ENCODE measurements at regions not wholly inside any gene's neighbourhood (a gene's known extent, or its start where the extent isn't known, plus 50 kb on each side); places are given as distances from the start of the nearest gene placed in this dataset.
"Not testable (repeated sequence)": the region's sequence is repeated elsewhere in the genome, so short reads cannot be mapped to it uniquely, and the experiment has no call there.

DNA sequence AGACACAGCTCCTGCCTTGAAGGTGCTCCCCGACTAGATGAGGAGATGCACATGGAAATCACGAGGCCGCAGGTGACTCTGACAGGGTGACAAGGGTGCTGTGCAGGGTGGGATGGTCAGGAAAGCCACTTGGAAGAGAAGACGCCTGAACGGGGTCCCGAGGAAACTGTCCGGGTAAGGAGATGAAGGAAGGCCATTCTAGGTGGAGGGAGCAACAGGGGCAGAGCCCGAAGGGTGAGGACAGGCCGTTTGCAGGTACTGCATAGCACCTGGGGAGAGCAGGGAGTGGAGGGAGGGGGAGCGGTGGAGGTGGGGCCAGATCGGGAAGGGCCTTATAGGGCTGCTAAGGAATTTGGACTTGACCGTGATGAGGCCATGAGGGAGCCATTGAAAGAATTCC, 105.6 kb upstream of the DLG1 start:
- ChIA-PET POLR2A (no interaction called here), CTCF (no interaction called here)
- Histone ChIP-seq H3K27ac (ENCODE audit: extremely low read depth, low read depth, low read length) (no peak overlapping the region), H3K36me3 (ENCODE audit: control insufficient read depth in 2 of 2, insufficient read depth in 1 of 2, low read length in 2 of 2) (no peaks in the 10 kb centered on the region), H3K9me3 (ENCODE audit: control insufficient read depth, insufficient read depth, low read depth, low read length) (no peaks in the 10 kb centered on the region), H3K4me1 (ENCODE audit: control insufficient read depth, insufficient read depth, low read length) (no peaks in the 10 kb centered on the region), H3K4me3 (ENCODE audit: low read depth, low read length) (no peak overlapping the region)
- no peak for TF ChIP-seq ZBTB1 (tag by site-specific recombination; IDR thresholded peaks at IDR 0.05)
- no peak for TF ChIP-seq ZNF350 (tag by site-specific recombination; IDR thresholded peaks at IDR 0.05)
- TF ChIP-seq OVOL3 (tag by site-specific recombination; IDR thresholded peaks at IDR 0.05), result no peak
- TF ChIP-seq, protein P1, sequence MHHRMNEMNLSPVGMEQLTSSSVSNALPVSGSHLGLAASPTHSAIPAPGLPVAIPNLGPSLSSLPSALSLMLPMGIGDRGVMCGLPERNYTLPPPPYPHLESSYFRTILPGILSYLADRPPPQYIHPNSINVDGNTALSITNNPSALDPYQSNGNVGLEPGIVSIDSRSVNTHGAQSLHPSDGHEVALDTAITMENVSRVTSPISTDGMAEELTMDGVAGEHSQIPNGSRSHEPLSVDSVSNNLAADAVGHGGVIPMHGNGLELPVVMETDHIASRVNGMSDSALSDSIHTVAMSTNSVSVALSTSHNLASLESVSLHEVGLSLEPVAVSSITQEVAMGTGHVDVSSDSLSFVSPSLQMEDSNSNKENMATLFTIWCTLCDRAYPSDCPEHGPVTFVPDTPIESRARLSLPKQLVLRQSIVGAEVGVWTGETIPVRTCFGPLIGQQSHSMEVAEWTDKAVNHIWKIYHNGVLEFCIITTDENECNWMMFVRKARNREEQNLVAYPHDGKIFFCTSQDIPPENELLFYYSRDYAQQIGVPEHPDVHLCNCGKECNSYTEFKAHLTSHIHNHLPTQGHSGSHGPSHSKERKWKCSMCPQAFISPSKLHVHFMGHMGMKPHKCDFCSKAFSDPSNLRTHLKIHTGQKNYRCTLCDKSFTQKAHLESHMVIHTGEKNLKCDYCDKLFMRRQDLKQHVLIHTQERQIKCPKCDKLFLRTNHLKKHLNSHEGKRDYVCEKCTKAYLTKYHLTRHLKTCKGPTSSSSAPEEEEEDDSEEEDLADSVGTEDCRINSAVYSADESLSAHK (tag by site-specific recombination; IDR thresholded peaks at IDR 0.05), result no peak
- no peak for TF ChIP-seq ZNF791 (tag by site-specific recombination; IDR thresholded peaks at IDR 0.05)
- TF ChIP-seq, protein P2, sequence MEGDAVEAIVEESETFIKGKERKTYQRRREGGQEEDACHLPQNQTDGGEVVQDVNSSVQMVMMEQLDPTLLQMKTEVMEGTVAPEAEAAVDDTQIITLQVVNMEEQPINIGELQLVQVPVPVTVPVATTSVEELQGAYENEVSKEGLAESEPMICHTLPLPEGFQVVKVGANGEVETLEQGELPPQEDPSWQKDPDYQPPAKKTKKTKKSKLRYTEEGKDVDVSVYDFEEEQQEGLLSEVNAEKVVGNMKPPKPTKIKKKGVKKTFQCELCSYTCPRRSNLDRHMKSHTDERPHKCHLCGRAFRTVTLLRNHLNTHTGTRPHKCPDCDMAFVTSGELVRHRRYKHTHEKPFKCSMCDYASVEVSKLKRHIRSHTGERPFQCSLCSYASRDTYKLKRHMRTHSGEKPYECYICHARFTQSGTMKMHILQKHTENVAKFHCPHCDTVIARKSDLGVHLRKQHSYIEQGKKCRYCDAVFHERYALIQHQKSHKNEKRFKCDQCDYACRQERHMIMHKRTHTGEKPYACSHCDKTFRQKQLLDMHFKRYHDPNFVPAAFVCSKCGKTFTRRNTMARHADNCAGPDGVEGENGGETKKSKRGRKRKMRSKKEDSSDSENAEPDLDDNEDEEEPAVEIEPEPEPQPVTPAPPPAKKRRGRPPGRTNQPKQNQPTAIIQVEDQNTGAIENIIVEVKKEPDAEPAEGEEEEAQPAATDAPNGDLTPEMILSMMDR (tag by site-specific recombination; IDR thresholded peaks at IDR 0.05), result no peak
- TF ChIP-seq ZNF221 (tag by site-specific recombination; IDR thresholded peaks at IDR 0.05; ENCODE audit: borderline replicate concordance), result no peak
- TF ChIP-seq ZNF776 (tag by site-specific recombination; IDR thresholded peaks at IDR 0.05; ENCODE audit: borderline replicate concordance), result no peak
- no peak for TF ChIP-seq ZNF677 (tag by site-specific recombination; IDR thresholded peaks at IDR 0.05)
- no peak for TF ChIP-seq ZNF175 (tag by site-specific recombination; IDR thresholded peaks at IDR 0.05)

DNA sequence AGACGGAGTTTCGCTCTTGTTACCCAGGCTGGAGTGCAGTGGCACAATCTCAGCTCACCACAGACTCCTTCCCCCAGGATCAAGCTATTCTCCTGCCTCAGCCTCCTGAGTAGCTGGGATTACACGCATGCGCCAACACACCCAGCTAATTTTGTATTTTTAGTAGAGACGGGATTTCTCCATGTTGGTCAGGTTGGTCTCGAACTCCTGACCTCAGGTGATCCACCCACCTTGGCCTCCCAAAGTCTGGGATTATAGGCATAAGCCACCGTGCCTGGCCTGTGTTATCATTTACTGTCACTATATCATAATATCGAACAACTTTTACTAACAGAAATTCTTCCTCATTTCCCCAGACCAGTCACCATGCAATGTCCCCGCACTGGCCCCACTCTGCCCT, 104.0 kb upstream of the DLG1 start:
- H3K4me3 ChIP-seq (ENCODE audit: low read depth, low read length); H3K27ac ChIP-seq (ENCODE audit: extremely low read depth, low read depth, low read length); H3K36me3 ChIP-seq (ENCODE audit: control insufficient read depth in 2 of 2, insufficient read depth in 1 of 2, low read length in 2 of 2); H3K4me1 ChIP-seq (ENCODE audit: control insufficient read depth, insufficient read depth, low read length); H3K9me3 ChIP-seq (ENCODE audit: control insufficient read depth, insufficient read depth, low read depth, low read length): not testable (repeated sequence)
- POLR2A ChIA-PET, result interaction anchor here (0.6 kb wide), 1 partner anchor 182 kb away, joined by 4 read pairs; no protein-coding TSS in a partner anchor
- CTCF ChIA-PET, result interaction anchor here (0.6 kb wide), 1 partner anchor 338 kb away, joined by 3 read pairs; no protein-coding TSS in a partner anchor

DNA sequence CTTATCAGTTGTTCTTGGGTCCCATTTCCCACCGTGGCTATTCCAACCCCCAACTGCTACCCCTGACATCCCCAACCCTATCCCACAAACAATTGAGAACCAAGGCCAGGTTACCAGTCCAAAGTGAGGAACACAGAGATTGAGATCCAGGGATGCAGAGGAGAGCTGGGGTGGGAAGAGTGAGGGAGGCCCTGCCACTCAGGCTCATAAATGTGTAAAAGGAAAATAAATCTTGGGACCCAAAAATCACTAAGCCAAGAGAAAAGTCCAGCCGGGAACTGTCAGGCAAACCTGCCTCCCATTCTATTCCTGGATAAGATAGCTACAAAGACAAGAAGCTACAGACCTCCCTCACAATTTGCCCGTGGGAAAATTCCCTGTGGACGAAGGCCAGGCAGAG, 101.1 kb upstream of the DLG1 start:
- POLR2A ChIA-PET, result no interaction called here

More for the DNA sequence above, 101.1 kb upstream of the DLG1 start:
- Histone ChIP-seq H3K4me3 (ENCODE audit: low read depth, low read length) (no peak overlapping the region), H3K9me3 (ENCODE audit: control insufficient read depth, insufficient read depth, low read depth, low read length) (no peaks in the 10 kb centered on the region), H3K4me1 (ENCODE audit: control insufficient read depth, insufficient read depth, low read length) (no peaks in the 10 kb centered on the region), H3K36me3 (ENCODE audit: control insufficient read depth in 2 of 2, insufficient read depth in 1 of 2, low read length in 2 of 2) (no peaks in the 10 kb centered on the region), H3K27ac (ENCODE audit: extremely low read depth, low read depth, low read length) (no peak overlapping the region)
- no peak for TF ChIP-seq ZNF221 (tag by site-specific recombination; IDR thresholded peaks at IDR 0.05; ENCODE audit: borderline replicate concordance)
- TF ChIP-seq, protein P3, sequence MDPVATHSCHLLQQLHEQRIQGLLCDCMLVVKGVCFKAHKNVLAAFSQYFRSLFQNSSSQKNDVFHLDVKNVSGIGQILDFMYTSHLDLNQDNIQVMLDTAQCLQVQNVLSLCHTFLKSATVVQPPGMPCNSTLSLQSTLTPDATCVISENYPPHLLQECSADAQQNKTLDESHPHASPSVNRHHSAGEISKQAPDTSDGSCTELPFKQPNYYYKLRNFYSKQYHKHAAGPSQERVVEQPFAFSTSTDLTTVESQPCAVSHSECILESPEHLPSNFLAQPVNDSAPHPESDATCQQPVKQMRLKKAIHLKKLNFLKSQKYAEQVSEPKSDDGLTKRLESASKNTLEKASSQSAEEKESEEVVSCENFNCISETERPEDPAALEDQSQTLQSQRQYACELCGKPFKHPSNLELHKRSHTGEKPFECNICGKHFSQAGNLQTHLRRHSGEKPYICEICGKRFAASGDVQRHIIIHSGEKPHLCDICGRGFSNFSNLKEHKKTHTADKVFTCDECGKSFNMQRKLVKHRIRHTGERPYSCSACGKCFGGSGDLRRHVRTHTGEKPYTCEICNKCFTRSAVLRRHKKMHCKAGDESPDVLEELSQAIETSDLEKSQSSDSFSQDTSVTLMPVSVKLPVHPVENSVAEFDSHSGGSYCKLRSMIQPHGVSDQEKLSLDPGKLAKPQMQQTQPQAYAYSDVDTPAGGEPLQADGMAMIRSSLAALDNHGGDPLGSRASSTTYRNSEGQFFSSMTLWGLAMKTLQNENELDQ (tag by site-specific recombination; IDR thresholded peaks at IDR 0.05; ENCODE audit: low read depth), result no peak
- TF ChIP-seq ZNF777 (tag by site-specific recombination; IDR thresholded peaks at IDR 0.05; ENCODE audit: borderline replicate concordance), result no peak
- TF ChIP-seq, protein P4, sequence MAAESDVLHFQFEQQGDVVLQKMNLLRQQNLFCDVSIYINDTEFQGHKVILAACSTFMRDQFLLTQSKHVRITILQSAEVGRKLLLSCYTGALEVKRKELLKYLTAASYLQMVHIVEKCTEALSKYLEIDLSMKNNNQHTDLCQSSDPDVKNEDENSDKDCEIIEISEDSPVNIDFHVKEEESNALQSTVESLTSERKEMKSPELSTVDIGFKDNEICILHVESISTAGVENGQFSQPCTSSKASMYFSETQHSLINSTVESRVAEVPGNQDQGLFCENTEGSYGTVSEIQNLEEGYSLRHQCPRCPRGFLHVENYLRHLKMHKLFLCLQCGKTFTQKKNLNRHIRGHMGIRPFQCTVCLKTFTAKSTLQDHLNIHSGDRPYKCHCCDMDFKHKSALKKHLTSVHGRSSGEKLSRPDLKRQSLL (tag by site-specific recombination; IDR thresholded peaks at IDR 0.05), result no peak
- TF ChIP-seq ZNF561 (tag by site-specific recombination; IDR thresholded peaks at IDR 0.05; ENCODE audit: borderline replicate concordance), result no peak
- TF ChIP-seq ZNF266 (tag by site-specific recombination; IDR thresholded peaks at IDR 0.05; ENCODE audit: low read depth), result no peak
- no peak for TF ChIP-seq ZNF10 (tag by site-specific recombination; IDR thresholded peaks at IDR 0.05)
- TF ChIP-seq ZNF701 (tag by site-specific recombination; IDR thresholded peaks at IDR 0.05), result no peak
- TF ChIP-seq TCF7L2 (IDR thresholded peaks at IDR 0.05; ENCODE audit: borderline replicate concordance, low read depth, low read length), result no peak
- CTCF ChIA-PET, result interaction anchor here (0.8 kb wide), 1 partner anchor 143 kb away, joined by 3 read pairs; no protein-coding TSS in a partner anchor
